Fibroblast of villous mesenchyme (primary cell): ENCODE measurements at regions not wholly inside any gene's neighbourhood (a gene's known extent, or its start where the extent isn't known, plus 50 kb on each side); places are given as distances from the start of the nearest gene placed in this dataset.

Experiments used
- DNase-seq: peaks from one replicate; pipeline ENCODE4 v3.0.0-alpha.2; 2010; ENCODE audit warnings: low read depth
- H3K4me3 ChIP-seq: 2 replicates; pipeline ENCODE4 v1.5.1; 2011; ENCODE audit warnings: low read depth, mild to moderate bottlenecking, low read length
- CTCF ChIP-seq: IDR thresholded peaks from 2 replicates; pipeline ENCODE4 v1.5.1; 2012; ENCODE audit warnings: low read depth, mild to moderate bottlenecking, low read length; ENCODE audit not compliant: insufficient read depth

- no peak overlapping the region for H3K4me3 ChIP-seq
- TF ChIP-seq CTCF = no peak
- no peak for DNase-seq
These were observed 455.4 kb downstream of the PCDH18 start for GRCh38 chr4:137076908-137077307.

GRCh38 chr4:137075586-137075985, 456.7 kb downstream of the PCDH18 start:
- DNase-seq = no peak
- no peak overlapping the region for H3K4me3 ChIP-seq
- TF ChIP-seq CTCF = no peak

GRCh38 chr4:137070614-137071013, 461.7 kb downstream of the PCDH18 start:
- no peak overlapping the region for H3K4me3 ChIP-seq
- TF ChIP-seq CTCF = no peak
- DNase-seq = no peak

- TF ChIP-seq CTCF = no peak
- no peak overlapping the region for H3K4me3 ChIP-seq
- DNase-seq = no peak
These were observed 462.8 kb downstream of the PCDH18 start for GRCh38 chr4:137069473-137069872.

- DNase-seq = peak; percentile 14
- H3K4me3 ChIP-seq = no peak overlapping the region
- TF ChIP-seq CTCF = no peak
These were observed 464.6 kb downstream of the PCDH18 start for GRCh38 chr4:137067735-137068134.

- no peak for TF ChIP-seq CTCF
- peak; percentile 16 for DNase-seq
- no peak overlapping the region for H3K4me3 ChIP-seq
These were observed 467.0 kb downstream of the PCDH18 start for GRCh38 chr4:137065311-137065710.

- DNase-seq = no peak
- H3K4me3 ChIP-seq = no peak overlapping the region
- no peak for TF ChIP-seq CTCF
These were observed 468.3 kb downstream of the PCDH18 start for GRCh38 chr4:137063961-137064360.
